WERI-Rb-1 (cell line): ENCODE measurements at regions not wholly inside any gene's neighbourhood (a gene's known extent, or its start where the extent isn't known, plus 50 kb on each side); places are given as distances from the start of the nearest gene placed in this dataset.

Experiments
- DNase-seq: peaks from one replicate; pipeline ENCODE4 v3.0.0-alpha.2; 2020
- H3K27ac ChIP-seq: fragments of 250-450 bp; sonication (Bioruptor Pico); 2 replicates; pipeline ENCODE4 v1.5.1; 2020; ENCODE audit warnings: mild to moderate bottlenecking, moderate library complexity
- H3K27me3 ChIP-seq: fragments of 250-450 bp; sonication (Bioruptor Pico); 2 replicates; pipeline ENCODE4 v1.5.1; 2021; ENCODE audit warnings: mild to moderate bottlenecking, low read depth, moderate library complexity; ENCODE audit not compliant: insufficient read depth, severe bottlenecking
- H3K36me3 ChIP-seq: fragments of 250-450 bp; sonication (Bioruptor Pico); 2 replicates; pipeline ENCODE4 v1.5.1; 2020; ENCODE audit warnings: mild to moderate bottlenecking, moderate library complexity
- H3K4me3 ChIP-seq: 2 replicates; pipeline ENCODE4 v1.5.1; 2011; ENCODE audit warnings: low read depth, mild to moderate bottlenecking, control low read depth, low read length
- H3K9me3 ChIP-seq: fragments of 250-450 bp; sonication (Bioruptor Pico); 2 replicates; pipeline ENCODE4 v1.5.1; 2021; ENCODE audit warnings: mild to moderate bottlenecking, moderate library complexity; ENCODE audit not compliant: severe bottlenecking
- CTCF ChIP-seq: IDR thresholded peaks from 2 replicates; pipeline ENCODE4 v1.5.1; 2011; ENCODE audit warnings: low read depth, mild to moderate bottlenecking, control low read depth, inconsistent platforms, low read length

DNA sequence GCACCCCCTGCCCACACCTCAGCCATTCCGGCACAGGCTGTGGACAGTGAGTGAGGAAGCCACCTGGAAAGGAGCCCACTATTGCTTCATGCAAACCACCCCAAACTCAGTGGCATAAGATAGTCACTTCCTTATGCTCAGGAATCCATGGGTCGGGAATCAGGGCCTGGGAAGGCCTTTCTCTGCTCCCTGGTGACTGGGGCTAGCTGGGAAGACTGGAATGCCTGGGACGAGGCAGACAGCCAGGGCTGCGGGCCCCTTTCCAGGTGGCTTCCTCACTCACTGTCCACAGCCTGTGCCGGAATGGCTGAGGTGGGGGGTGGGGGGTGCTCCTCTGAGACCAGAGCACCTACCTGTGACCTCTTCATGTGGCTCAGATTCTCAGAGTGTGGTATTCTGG is 74.1 kb upstream of the GRB10 start:
- Histone ChIP-seq H3K27ac (no peak overlapping the region), H3K4me3 (no peak overlapping the region), H3K36me3 (no peaks in the 10 kb centered on the region), H3K9me3 (no peaks in the 10 kb centered on the region), H3K27me3 (peaks cover 54% of the 10 kb centered on the region)
- TF ChIP-seq CTCF: no peak
- no peak for DNase-seq

GRCh38 chr7:50856231-50856630 is 73.5 kb upstream of the GRB10 start:
- no peak for DNase-seq
- Histone ChIP-seq H3K4me3 (no peak overlapping the region), H3K27ac (no peak overlapping the region), H3K36me3 (no peaks in the 10 kb centered on the region), H3K27me3 (peaks cover 56% of the 10 kb centered on the region), H3K9me3 (no peaks in the 10 kb centered on the region)
- no peak for TF ChIP-seq CTCF

- no peak overlapping the region for H3K4me3 ChIP-seq
- H3K27me3 ChIP-seq: peaks cover 53% of the 10 kb centered on the region
- no peak for TF ChIP-seq CTCF
- H3K27ac ChIP-seq: no peak overlapping the region
- no peak for DNase-seq
- H3K9me3 ChIP-seq: no peaks in the 10 kb centered on the region
- H3K36me3 ChIP-seq: no peaks in the 10 kb centered on the region
These were observed 72.8 kb upstream of the GRB10 start for GRCh38 chr7:50855526-50855925.

DNA sequence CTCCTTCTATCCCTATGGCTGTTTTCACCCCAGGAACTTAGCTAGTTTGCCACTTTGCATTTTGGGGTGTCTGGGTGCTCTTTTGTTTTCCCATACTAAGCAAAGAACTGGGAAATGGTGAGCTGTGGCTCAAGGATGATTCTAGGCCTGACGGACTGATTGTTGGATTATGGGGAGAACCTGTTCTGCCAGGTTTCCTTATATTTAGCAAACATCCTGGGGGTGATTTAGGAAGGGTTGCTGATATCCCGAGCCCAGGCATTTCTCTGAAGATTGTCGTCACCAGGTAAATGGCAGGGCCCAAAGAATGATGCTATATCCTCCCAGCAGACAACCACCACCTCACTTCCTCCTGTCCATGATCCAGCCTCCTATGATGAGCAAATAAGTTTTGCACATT is 72.1 kb upstream of the GRB10 start:
- Histone ChIP-seq H3K36me3 (no peaks in the 10 kb centered on the region), H3K9me3 (no peaks in the 10 kb centered on the region), H3K4me3 (no peak overlapping the region), H3K27me3 (peaks cover 54% of the 10 kb centered on the region), H3K27ac (no peak overlapping the region)
- no peak for TF ChIP-seq CTCF
- DNase-seq: no peak

- no peak overlapping the region for H3K4me3 ChIP-seq
- H3K9me3 ChIP-seq: no peaks in the 10 kb centered on the region
- no peaks in the 10 kb centered on the region for H3K36me3 ChIP-seq
- peaks cover 52% of the 10 kb centered on the region for H3K27me3 ChIP-seq
- TF ChIP-seq CTCF: no peak
- DNase-seq: no peak
- H3K27ac ChIP-seq: no peak overlapping the region
These were observed 71.6 kb upstream of the GRB10 start for GRCh38 chr7:50854247-50854646.

- DNase-seq: no peak
- no peak overlapping the region for H3K4me3 ChIP-seq
- TF ChIP-seq CTCF: no peak
- H3K27ac ChIP-seq: no peak overlapping the region
- H3K27me3 ChIP-seq: peaks cover 53% of the 10 kb centered on the region
- no peaks in the 10 kb centered on the region for H3K9me3 ChIP-seq
- no peaks in the 10 kb centered on the region for H3K36me3 ChIP-seq
These were observed 70.6 kb upstream of the GRB10 start for GRCh38 chr7:50853311-50853710.
